ENCODE measurements at regions not wholly inside any gene's neighbourhood (a gene's known extent, or its start where the extent isn't known, plus 50 kb on each side); places are given as distances from the start of the nearest gene placed in this dataset.

- H3K9me3 ChIP-seq (ENCODE audit: control insufficient read depth in 2 of 3, insufficient read depth in 1 of 3, low read length in 3 of 3) = peaks cover 0 to 3% (median 0%) of the 10 kb centered on the region in 3 donors
- no peak for DNase-seq
- no peaks in the 10 kb centered on the region for H3K4me1 ChIP-seq (ENCODE audit: control insufficient read depth in 2 of 3, insufficient read depth in 2 of 3, low read depth in 1 of 3, low read length in 3 of 3)
- TF ChIP-seq CTCF (IDR thresholded peaks at IDR 0.05; ENCODE audit: borderline replicate concordance, extremely low read depth, insufficient read depth) = no peak
- H3K9ac ChIP-seq (ENCODE audit: low read length in 3 of 3) = no peak overlapping the region
- no peak for FAIRE-seq
- no peak overlapping the region for H3K27ac ChIP-seq (ENCODE audit: low read depth in 2 of 2, low read length in 2 of 2)
- H3K36me3 ChIP-seq (ENCODE audit: control insufficient read depth in 2 of 3, insufficient read depth in 3 of 3, low read length in 3 of 3) = no peaks in the 10 kb centered on the region
- intact Hi-C loops (cut with DNase I) = no loop called here
- H3K27me3 ChIP-seq (ENCODE audit: control insufficient read depth, insufficient read depth, low read length) = no peaks in the 10 kb centered on the region
- no peak overlapping the region for H3K4me3 ChIP-seq (ENCODE audit: low read length in 3 of 3)
Observed at GRCh38 chr11:116085031-116085635, 580.9 kb upstream of the CADM1 start.

GRCh38 chr11:116084511-116084910, 580.3 kb upstream of the CADM1 start:
- DNase-seq = no peak
- no peaks in the 10 kb centered on the region for H3K4me1 ChIP-seq (ENCODE audit: control insufficient read depth in 2 of 3, insufficient read depth in 2 of 3, low read depth in 1 of 3, low read length in 3 of 3)
- FAIRE-seq = no peak
- H3K27ac ChIP-seq (ENCODE audit: low read depth in 2 of 2, low read length in 2 of 2) = no peak overlapping the region
- intact Hi-C loops (cut with DNase I) = no loop called here
- no peaks in the 10 kb centered on the region for H3K36me3 ChIP-seq (ENCODE audit: control insufficient read depth in 2 of 3, insufficient read depth in 3 of 3, low read length in 3 of 3)
- TF ChIP-seq CTCF (IDR thresholded peaks at IDR 0.05; ENCODE audit: borderline replicate concordance, extremely low read depth, insufficient read depth) = no peak
- H3K27me3 ChIP-seq (ENCODE audit: control insufficient read depth, insufficient read depth, low read length) = no peaks in the 10 kb centered on the region
- H3K9me3 ChIP-seq (ENCODE audit: control insufficient read depth in 2 of 3, insufficient read depth in 1 of 3, low read length in 3 of 3) = peaks cover 0 to 3% (median 0%) of the 10 kb centered on the region in 3 donors
- H3K9ac ChIP-seq (ENCODE audit: low read length in 3 of 3) = no peak overlapping the region
- no peak overlapping the region for H3K4me3 ChIP-seq (ENCODE audit: low read length in 3 of 3)

- Histone ChIP-seq H3K9ac (ENCODE audit: low read length in 3 of 3) (no peak overlapping the region), H3K4me3 (ENCODE audit: low read length in 3 of 3) (no peak overlapping the region), H3K9me3 (ENCODE audit: control insufficient read depth in 2 of 3, insufficient read depth in 1 of 3, low read length in 3 of 3) (peaks cover 0 to 3% (median 0%) of the 10 kb centered on the region in 3 donors), H3K36me3 (ENCODE audit: control insufficient read depth in 2 of 3, insufficient read depth in 3 of 3, low read length in 3 of 3) (no peaks in the 10 kb centered on the region), H3K27ac (ENCODE audit: low read depth in 2 of 2, low read length in 2 of 2) (no peak overlapping the region), H3K4me1 (ENCODE audit: control insufficient read depth in 2 of 3, insufficient read depth in 2 of 3, low read depth in 1 of 3, low read length in 3 of 3) (no peaks in the 10 kb centered on the region), H3K27me3 (ENCODE audit: control insufficient read depth, insufficient read depth, low read length) (no peaks in the 10 kb centered on the region)
- FAIRE-seq = no peak
- TF ChIP-seq CTCF (IDR thresholded peaks at IDR 0.05; ENCODE audit: borderline replicate concordance, extremely low read depth, insufficient read depth) = no peak
- intact Hi-C loops (cut with DNase I) = no loop called here
- DNase-seq = no peak
Observed at GRCh38 chr11:116082256-116082655, 578.0 kb upstream of the CADM1 start.

GRCh38 chr11:116079580-116079979, 575.4 kb upstream of the CADM1 start:
- H3K36me3 ChIP-seq (ENCODE audit: control insufficient read depth in 2 of 3, insufficient read depth in 3 of 3, low read length in 3 of 3) = no peaks in the 10 kb centered on the region
- H3K9ac ChIP-seq (ENCODE audit: low read length in 3 of 3) = no peak overlapping the region
- H3K27me3 ChIP-seq (ENCODE audit: control insufficient read depth, insufficient read depth, low read length) = no peaks in the 10 kb centered on the region
- no peaks in the 10 kb centered on the region for H3K4me1 ChIP-seq (ENCODE audit: control insufficient read depth in 2 of 3, insufficient read depth in 2 of 3, low read depth in 1 of 3, low read length in 3 of 3)
- TF ChIP-seq CTCF (IDR thresholded peaks at IDR 0.05; ENCODE audit: borderline replicate concordance, extremely low read depth, insufficient read depth) = no peak
- FAIRE-seq = no peak
- intact Hi-C loops (cut with DNase I) = no loop called here
- no peak overlapping the region for H3K27ac ChIP-seq (ENCODE audit: low read depth in 2 of 2, low read length in 2 of 2)
- H3K9me3 ChIP-seq (ENCODE audit: control insufficient read depth in 2 of 3, insufficient read depth in 1 of 3, low read length in 3 of 3) = peaks cover 0 to under 1% (median 0%) of the 10 kb centered on the region in 3 donors
- DNase-seq = no peak
- no peak overlapping the region for H3K4me3 ChIP-seq (ENCODE audit: low read length in 3 of 3)
